DMS153 treated with DMSO at 0.1 percent for 48 hours (cell line): ENCODE measurements at regions not wholly inside any gene's neighbourhood (a gene's known extent, or its start where the extent isn't known, plus 50 kb on each side); places are given as distances from the start of the nearest gene placed in this dataset.
A peak's percentile ranks its signal among the peaks of the same experiment; 100 is the strongest.
"Not testable (repeated sequence)": the region's sequence is repeated elsewhere in the genome, so short reads cannot be mapped to it uniquely, and the experiment has no call there.

Experiments used
- DNase-seq: peaks from one replicate; lab custom pipeline; 2025; ENCODE audit not compliant: unreplicated experiment; lab: John Stamatoyannopoulos, UW

GRCh38 chr5:92003806-92004205 lies 620.7 kb upstream of the ARRDC3 start:
- no peak for DNase-seq

DNA sequence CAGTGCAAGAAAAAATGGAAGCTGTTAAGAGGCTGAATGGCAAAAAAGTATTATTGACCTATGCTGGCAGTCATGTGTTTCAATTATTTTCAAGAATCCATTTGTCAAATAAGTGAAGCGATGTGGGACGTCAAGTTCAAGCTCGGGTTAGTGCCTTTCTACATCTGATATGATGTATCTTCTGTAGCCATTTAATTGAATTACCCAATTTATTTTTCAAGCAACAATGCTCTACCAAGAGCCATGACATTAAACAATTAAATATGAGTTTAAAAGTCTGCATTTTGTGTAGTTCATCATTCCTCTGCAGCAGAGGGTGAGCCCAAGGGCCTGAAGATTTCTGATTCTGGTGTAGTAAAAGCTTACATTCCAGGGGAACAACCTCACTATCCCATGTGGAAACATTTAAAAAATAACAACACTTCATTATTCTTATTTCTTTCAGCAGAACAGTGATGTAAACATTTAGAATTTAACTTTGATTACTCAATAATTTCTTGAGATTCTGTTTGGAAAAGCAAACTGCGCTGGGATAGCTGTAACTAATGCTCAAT lies 619.7 kb upstream of the ARRDC3 start:
- no peak for DNase-seq

DNA sequence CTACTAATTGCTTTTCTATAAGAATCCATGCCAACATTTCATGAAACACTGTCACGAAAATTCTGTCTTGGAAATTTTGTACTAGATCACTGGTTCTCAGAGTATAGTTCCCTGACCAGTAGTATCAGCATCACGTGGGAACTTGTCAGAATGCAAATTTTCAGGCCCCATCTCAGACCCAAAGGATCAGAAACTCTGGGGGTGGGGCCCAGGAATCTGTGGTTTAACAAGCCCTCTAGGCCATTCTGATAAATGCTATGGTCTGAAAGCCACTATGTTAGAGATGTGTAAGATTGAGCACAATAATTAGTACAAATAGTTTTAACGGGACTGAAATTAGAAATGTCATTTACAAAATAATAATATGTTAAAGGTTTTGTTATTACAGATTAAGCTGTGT lies 615.7 kb upstream of the ARRDC3 start:
- no peak for DNase-seq

DNA sequence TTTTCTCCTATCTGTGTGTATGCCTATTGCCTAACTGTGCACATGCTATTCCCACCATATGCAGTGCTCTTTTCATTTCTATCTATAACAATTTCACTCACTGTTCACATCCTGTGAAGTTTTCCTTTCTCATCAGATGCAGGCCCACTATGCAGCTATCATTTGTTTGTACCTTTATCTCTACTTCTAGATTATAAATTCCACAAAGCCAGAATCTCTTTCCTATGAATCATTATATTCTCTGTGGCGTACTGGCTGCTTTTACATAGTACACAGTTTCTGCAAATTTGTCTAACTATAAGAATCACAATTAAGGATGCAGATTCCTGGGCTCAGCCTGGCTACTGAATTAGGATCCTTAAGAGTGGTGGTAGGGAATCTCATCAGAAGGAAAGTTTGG lies 600.8 kb upstream of the ARRDC3 start:
- no peak for DNase-seq

- DNase-seq = no peak
Measured at GRCh38 chr5:91978221-91978882, 595.2 kb upstream of the ARRDC3 start.

DNA sequence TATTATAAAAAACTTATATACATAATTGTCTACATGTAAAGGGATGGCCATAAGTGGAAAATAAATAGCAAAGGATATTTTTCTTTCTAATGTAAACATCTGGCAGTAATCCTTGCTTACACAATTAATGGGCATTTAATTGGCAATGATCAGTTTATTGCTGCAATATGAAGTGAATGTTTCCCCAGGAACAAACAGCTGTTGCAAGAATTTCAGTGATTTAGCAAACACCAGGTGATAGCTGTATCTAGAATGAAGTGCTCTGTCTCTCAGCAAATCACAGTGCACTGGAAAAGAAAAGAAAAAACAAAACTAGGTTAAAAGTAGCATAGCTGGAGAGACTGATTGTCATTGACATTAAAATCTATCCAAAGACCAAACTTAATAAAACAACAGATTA lies 594.5 kb upstream of the ARRDC3 start:
- no peak for DNase-seq

DNA sequence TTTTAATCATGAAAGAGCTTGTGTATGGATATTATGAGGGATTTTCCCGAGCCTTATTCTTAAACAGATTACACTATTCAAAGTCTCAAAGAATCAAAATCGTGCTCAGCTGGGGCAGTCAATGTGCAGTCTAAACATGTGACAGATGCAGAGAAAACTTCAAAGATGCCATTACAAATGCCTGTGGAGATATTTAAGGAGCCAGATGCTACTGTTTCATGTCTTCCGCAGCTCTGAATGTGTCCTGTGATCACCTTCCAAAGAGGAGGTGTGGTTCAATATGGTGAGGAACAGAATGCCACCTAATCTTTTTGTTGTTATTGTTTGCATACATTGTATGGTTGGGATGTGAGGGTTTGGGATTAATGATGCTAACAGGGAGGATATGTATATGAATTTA lies 593.3 kb upstream of the ARRDC3 start:
- no peak for DNase-seq

GRCh38 chr5:91963166-91963565 lies 580.0 kb upstream of the ARRDC3 start:
- DNase-seq = no peak

- no peak for DNase-seq
Measured at GRCh38 chr5:91957666-91958065, 574.5 kb upstream of the ARRDC3 start.

- DNase-seq = no peak
Measured at GRCh38 chr5:91956738-91957137, 573.6 kb upstream of the ARRDC3 start.

GRCh38 chr5:91955610-91956009 lies 572.5 kb upstream of the ARRDC3 start:
- DNase-seq = no peak

GRCh38 chr5:91954136-91954535 lies 571.0 kb upstream of the ARRDC3 start:
- DNase-seq = no peak

- DNase-seq = no peak
Measured at GRCh38 chr5:91950328-91950727, 567.2 kb upstream of the ARRDC3 start.

DNA sequence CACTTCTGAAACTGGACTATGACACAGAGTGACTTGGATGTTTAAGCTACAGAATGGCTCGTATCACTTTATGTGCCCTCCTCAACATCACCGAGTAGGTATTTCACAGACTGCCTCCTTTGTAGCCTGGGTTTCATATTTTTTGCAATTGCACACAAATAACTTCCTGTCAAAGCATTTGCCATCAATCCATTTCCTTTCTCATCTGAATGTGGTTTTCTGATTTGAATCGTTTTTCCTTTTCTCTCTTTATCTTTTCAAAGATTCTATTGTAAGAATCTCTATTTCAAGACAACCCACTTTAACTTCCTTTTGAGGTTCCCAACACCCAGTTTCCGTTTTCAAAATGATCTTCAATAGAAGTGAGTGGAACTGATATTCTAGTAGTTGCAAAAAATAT lies 563.8 kb upstream of the ARRDC3 start:
- no peak for DNase-seq

- DNase-seq = no peak
Measured at GRCh38 chr5:91941588-91941987, 558.5 kb upstream of the ARRDC3 start.

DNA sequence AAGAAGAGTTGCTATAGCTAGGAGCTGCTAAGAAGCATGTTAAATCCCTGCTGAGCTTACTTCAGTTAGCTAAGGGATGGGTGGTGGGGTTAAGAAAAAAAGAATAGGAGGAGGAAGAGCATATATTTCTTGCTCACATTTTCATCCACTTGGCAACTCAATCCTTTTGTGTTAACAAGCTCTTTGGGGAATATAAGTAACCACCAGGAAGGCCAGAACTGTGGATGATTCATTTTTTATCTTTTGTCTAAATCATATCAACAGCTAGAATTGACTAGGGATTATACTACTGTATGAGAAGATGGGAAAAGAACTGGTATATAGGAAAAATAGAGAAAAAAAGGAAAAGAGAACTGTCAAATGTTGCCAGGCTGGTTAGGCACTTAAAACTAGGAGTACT lies 555.3 kb upstream of the ARRDC3 start:
- no peak for DNase-seq

DNA sequence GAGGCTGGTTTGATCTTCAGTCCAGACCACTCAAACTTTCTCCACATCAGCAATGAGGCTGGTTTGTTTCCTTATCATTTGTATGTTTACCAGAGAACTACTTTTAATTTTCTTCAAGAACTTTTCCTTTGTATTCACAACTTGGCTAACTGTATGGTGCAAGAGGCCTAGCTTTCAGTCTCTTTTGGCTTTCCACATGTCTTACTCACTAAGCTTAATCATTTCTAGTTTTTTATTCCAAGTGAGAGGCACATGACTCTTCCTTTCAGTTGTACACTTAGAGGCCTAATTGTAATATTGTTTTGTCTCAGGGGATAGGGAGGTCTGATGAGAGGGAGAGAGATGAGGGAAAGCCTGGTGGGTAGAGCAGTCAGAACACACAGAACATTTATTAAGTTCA lies 554.0 kb upstream of the ARRDC3 start:
- DNase-seq = no peak

DNA sequence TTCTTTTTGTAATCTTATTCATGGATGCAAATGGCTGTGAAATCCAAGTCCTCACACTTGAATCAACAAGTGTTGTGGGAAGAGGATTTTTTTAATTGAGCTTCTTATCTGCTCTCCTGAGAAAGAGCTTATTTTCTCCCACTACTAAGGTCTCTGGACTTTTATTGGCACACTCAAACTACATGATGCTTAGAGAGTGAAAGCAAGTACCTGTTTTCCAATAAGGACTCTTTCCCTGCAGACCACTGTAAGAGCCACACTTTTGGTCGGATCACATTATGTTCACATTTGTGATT lies 546.4 kb upstream of the ARRDC3 start:
- DNase-seq = no peak

DNA sequence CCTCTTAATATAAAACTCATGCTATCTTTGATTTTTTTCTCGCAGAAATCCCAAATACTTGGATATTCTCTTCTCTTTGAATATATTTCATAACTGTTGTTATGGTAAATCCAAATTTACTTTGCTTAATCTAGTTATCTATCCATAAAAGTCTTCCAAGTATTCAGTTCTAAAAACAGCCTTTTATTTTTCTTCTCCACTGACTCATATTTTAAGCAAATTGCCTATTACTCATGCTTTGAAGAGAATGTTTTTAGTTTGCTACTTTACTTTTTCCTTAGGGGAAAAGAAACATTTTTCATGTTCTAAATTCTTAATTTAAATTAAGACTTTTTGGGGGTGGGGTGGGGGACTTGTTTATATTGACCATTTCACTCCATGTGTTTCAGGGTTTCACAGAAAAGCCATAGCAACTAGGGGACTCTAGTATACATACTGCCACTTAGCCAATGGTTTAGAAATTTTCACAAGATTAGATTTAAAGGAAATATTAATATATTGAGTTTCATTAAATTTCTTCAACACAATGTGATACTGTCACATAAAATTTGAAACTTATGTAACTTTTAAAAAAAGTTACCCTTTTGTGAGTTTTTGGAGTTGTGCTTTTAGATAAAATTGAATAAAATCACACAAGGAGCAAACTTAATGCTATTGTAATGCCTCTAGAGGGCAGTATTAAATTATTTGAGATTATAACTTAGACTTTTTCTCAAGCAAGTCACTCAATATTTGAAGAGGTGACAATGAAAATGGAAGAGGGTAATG lies 545.8 kb upstream of the ARRDC3 start:
- peak; percentile 2 for DNase-seq

- DNase-seq = no peak
Measured at GRCh38 chr5:91927439-91927838, 544.3 kb upstream of the ARRDC3 start.

GRCh38 chr5:91925249-91925648 lies 542.1 kb upstream of the ARRDC3 start:
- no peak for DNase-seq

- DNase-seq = not testable (repeated sequence)
Measured at GRCh38 chr5:91917037-91917814, 534.1 kb upstream of the ARRDC3 start.
